Osteoblast (primary cell): ENCODE measurements at regions not wholly inside any gene's neighbourhood (a gene's known extent, or its start where the extent isn't known, plus 50 kb on each side); places are given as distances from the start of the nearest gene placed in this dataset.

Experiments used
- DNase-seq: peaks from one replicate; pipeline ENCODE4 v3.0.0; 2011; ENCODE audit warnings: low spot score, mixed read lengths; ENCODE audit not compliant: insufficient read length; ENCODE audit errors: missing footprints
- H2AFZ ChIP-seq: 2 replicates; pipeline ENCODE4 v1.6.0; 2011; ENCODE audit warnings: mild to moderate bottlenecking, low read length
- H3K27ac ChIP-seq: 2 replicates; pipeline ENCODE4 v1.5.1; 2011; ENCODE audit warnings: mild to moderate bottlenecking, low read depth, low read length, moderate library complexity
- H3K27me3 ChIP-seq: 2 replicates; pipeline ENCODE4 v1.6.0; 2012; ENCODE audit warnings: mild to moderate bottlenecking, control low read depth, inconsistent platforms, low read length, moderate library complexity; ENCODE audit not compliant: insufficient read depth
- H3K36me3 ChIP-seq: 2 replicates; pipeline ENCODE4 v1.5.1; 2011; ENCODE audit warnings: mild to moderate bottlenecking, low read length, control low read depth, moderate library complexity; ENCODE audit not compliant: insufficient read depth
- H3K4me1 ChIP-seq: 2 replicates; pipeline ENCODE4 v1.5.1; 2011; ENCODE audit warnings: mild to moderate bottlenecking, low read length, control low read depth, moderate library complexity; ENCODE audit not compliant: insufficient read depth
- H3K4me2 ChIP-seq: 2 replicates; pipeline ENCODE4 v1.6.0; 2011; ENCODE audit warnings: mild to moderate bottlenecking, low read length; ENCODE audit not compliant: insufficient read depth
- H3K4me3 ChIP-seq: fragments of 200-600 bp; sonication (generic); 3 replicates; pipeline ENCODE4 v1.5.1; 2012; ENCODE audit warnings: mild to moderate bottlenecking, low read length, inconsistent platforms; ENCODE audit not compliant: insufficient read depth
- H3K79me2 ChIP-seq: 2 replicates; pipeline ENCODE4 v1.6.0; 2012; ENCODE audit warnings: mild to moderate bottlenecking, low read length, control low read depth, inconsistent platforms; ENCODE audit not compliant: insufficient read depth
- H3K9me3 ChIP-seq: 2 replicates; pipeline ENCODE4 v1.5.1; 2011; ENCODE audit warnings: low read depth, low read length, control low read depth
- H4K20me1 ChIP-seq: 2 replicates; pipeline ENCODE4 v1.6.0; 2012; ENCODE audit warnings: mild to moderate bottlenecking, low read length, control low read depth; ENCODE audit not compliant: insufficient read depth
- TF ChIP-seq, protein P1 (sequence below): IDR thresholded peaks from 2 replicates; pipeline ENCODE4 v1.5.1; 2011; ENCODE audit warnings: mild to moderate bottlenecking, low read depth, low read length, moderate library complexity; ENCODE audit errors: extremely low read depth

DNA sequence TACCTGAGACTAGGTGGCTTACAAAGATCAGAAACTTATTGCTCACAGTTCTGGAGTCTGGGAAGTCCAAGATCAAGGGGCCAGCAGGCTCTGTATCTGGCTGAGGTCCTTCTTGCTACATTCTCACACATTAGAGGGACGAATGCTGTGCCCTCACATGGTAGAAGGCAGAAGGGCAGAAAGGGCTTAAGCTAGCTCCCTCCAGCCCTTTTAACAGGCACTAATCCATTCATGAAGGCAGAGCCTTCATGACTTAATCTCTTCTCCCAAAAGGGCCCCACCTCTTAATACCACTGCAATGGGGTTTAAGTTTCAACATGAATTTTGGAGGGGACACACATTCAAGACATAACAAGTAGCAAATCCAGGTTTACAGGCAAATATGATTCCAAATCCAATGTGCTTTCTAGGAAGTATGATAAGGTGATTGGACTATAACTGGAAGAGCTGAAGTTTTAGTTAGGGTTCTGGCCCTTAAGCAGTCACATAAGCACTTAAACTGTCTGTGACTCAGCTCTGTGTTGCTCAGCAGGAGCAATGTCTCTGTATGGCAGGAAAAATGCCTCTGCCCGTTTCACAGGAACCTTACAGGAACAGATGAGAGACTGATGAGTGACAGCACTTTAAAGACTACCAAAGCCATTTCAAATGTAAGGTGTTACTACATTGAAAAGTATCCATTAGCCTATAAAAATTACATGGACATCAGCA lies 119.6 kb upstream of the PTPRM start:
- no peak overlapping the region for H3K27ac ChIP-seq
- TF ChIP-seq, protein P1, sequence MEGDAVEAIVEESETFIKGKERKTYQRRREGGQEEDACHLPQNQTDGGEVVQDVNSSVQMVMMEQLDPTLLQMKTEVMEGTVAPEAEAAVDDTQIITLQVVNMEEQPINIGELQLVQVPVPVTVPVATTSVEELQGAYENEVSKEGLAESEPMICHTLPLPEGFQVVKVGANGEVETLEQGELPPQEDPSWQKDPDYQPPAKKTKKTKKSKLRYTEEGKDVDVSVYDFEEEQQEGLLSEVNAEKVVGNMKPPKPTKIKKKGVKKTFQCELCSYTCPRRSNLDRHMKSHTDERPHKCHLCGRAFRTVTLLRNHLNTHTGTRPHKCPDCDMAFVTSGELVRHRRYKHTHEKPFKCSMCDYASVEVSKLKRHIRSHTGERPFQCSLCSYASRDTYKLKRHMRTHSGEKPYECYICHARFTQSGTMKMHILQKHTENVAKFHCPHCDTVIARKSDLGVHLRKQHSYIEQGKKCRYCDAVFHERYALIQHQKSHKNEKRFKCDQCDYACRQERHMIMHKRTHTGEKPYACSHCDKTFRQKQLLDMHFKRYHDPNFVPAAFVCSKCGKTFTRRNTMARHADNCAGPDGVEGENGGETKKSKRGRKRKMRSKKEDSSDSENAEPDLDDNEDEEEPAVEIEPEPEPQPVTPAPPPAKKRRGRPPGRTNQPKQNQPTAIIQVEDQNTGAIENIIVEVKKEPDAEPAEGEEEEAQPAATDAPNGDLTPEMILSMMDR = no peak
- H3K9me3 ChIP-seq = no peaks in the 10 kb centered on the region
- H3K4me1 ChIP-seq = no peaks in the 10 kb centered on the region
- H3K4me2 ChIP-seq = no peak overlapping the region
- no peak overlapping the region for H3K4me3 ChIP-seq
- H3K36me3 ChIP-seq = no peaks in the 10 kb centered on the region
- no peak overlapping the region for H2AFZ ChIP-seq
- DNase-seq = no peak
- no peaks in the 10 kb centered on the region for H3K27me3 ChIP-seq
- H3K79me2 ChIP-seq = no peaks in the 10 kb centered on the region
- no peaks in the 10 kb centered on the region for H4K20me1 ChIP-seq

DNA sequence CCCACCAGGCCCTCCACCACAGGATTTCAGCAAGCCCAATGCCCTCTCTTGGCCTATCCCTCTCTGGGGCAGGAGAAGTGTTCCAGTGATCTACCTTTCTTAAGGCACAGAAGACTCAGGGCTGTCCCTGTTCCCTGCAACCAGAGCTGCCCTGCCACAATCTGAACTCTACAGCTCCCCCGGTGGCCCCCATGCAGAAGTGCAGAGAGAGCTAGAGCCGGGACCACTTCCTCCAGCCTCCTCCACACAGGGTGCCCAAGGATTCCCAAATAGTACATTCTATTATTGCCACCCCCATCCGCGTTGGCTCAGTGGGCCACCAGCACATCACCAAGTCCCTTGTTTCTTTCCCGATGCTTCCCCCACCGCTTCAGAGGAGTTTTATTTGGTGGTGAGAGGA lies 114.8 kb upstream of the PTPRM start:
- DNase-seq = peak; percentile 77
- TF ChIP-seq, protein P1 = peak; percentile 62
- Histone ChIP-seq H3K79me2 (no peaks in the 10 kb centered on the region), H3K9me3 (no peaks in the 10 kb centered on the region), H3K4me1 (no peaks in the 10 kb centered on the region), H3K27ac (no peak overlapping the region), H3K36me3 (no peaks in the 10 kb centered on the region), H3K4me2 (no peak overlapping the region), H2AFZ (no peak overlapping the region), H3K27me3 (no peaks in the 10 kb centered on the region), H4K20me1 (no peaks in the 10 kb centered on the region), H3K4me3 (no peak overlapping the region)

DNA sequence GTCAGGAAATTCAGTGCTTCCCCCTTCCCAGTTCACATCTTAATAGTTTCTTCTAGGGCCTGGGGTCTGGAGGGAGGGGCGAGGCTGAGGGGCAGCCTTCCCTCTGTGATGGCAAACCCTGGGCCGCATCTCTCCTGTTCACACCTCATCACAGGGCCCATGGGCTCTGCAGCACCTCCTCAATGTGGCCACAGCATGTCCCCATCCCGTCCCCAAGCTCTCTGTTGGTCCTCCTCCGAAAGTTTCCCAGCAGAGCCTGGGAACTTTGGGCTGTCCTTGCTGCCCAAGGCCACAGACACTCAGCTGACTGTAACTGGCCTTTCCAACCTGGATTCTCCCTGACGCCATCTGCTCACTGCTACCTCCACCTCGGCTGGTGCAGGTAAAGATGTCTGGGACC lies 112.7 kb upstream of the PTPRM start:
- Histone ChIP-seq H3K79me2 (no peaks in the 10 kb centered on the region), H3K27ac (no peak overlapping the region), H3K27me3 (peaks cover 3% of the 10 kb centered on the region), H3K4me3 (no peak overlapping the region), H3K4me1 (no peaks in the 10 kb centered on the region), H4K20me1 (no peaks in the 10 kb centered on the region), H2AFZ (no peak overlapping the region), H3K4me2 (no peak overlapping the region), H3K9me3 (no peaks in the 10 kb centered on the region), H3K36me3 (no peaks in the 10 kb centered on the region)
- DNase-seq = no peak
- TF ChIP-seq, protein P1 = no peak

DNA sequence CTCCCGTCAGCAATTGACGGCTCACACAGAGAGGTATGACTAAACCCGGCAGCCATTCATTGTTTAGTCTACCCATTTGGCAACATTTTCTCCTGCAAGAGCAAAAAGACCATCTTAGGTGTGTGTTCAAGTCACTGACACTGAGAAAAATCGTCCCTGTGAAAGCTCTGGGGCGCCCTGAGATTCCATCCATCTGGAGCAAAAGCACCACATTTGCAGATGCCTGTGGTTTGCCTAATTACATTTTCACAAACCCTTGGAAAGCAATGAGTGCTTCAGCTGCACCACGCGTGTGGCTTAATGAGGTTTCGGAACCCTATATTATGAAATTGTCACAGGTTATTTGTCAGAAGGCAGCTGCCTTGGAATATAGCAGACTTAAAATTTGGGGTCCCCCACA lies 110.7 kb upstream of the PTPRM start:
- Histone ChIP-seq H3K4me2 (no peak overlapping the region), H3K27me3 (peaks cover 3% of the 10 kb centered on the region), H3K4me3 (no peak overlapping the region), H2AFZ (no peak overlapping the region), H3K4me1 (no peaks in the 10 kb centered on the region), H3K27ac (no peak overlapping the region), H3K36me3 (no peaks in the 10 kb centered on the region), H3K9me3 (no peaks in the 10 kb centered on the region), H4K20me1 (no peaks in the 10 kb centered on the region), H3K79me2 (no peaks in the 10 kb centered on the region)
- TF ChIP-seq, protein P1 = no peak
- DNase-seq = no peak
